ENCODE measurements at regions not wholly inside any gene's neighbourhood (a gene's known extent, or its start where the extent isn't known, plus 50 kb on each side); places are given as distances from the start of the nearest gene placed in this dataset.
"Not testable (repeated sequence)": the region's sequence is repeated elsewhere in the genome, so short reads cannot be mapped to it uniquely, and the experiment has no call there.

GRCh38 chr22:46033256-46034200 lies 56.6 kb upstream of the WNT7B start:
- TF ChIP-seq CTCF (IDR thresholded peaks at IDR 0.05), result no peak
- no peak for TF ChIP-seq POLR2A (IDR thresholded peaks at IDR 0.05)
- peak overlapping the region; percentile 61 to 100 (median 76) for H3K27ac ChIP-seq
- DNase-seq, result no peak
- 79 to 82% methylated on average over 11 of the region's 11 CpGs for WGBS, 2 donors
- H3K4me3 ChIP-seq, result no peak overlapping the region
- no peaks in the 10 kb centered on the region for H3K27me3 ChIP-seq
- intact Hi-C loops (cut with DNase I), result no loop called here
- peaks cover 30 to 64% (median 36%) of the 10 kb centered on the region in 3 donors for H3K4me1 ChIP-seq
- H3K36me3 ChIP-seq, result no peaks in the 10 kb centered on the region
- no peaks in the 10 kb centered on the region for H3K9me3 ChIP-seq

GRCh38 chr22:46034480-46034879 lies 57.5 kb upstream of the WNT7B start:
- H3K36me3 ChIP-seq; intact Hi-C loops (cut with DNase I); DNase-seq; H3K9me3 ChIP-seq; H3K4me3 ChIP-seq; H3K27me3 ChIP-seq: not testable (repeated sequence)
- 82 to 95% methylated on average over 4 to 5 of the region's 5 CpGs for WGBS, 2 donors
- peak overlapping the region; percentile 34 to 100 (median 94) for H3K27ac ChIP-seq
- peaks cover 30 to 74% (median 36%) of the 10 kb centered on the region in 3 donors for H3K4me1 ChIP-seq

- peak overlapping the region; percentile 13 to 84 (median 50) for H3K4me3 ChIP-seq
- no peaks in the 10 kb centered on the region for H3K9me3 ChIP-seq
- no peak for TF ChIP-seq CTCF (IDR thresholded peaks at IDR 0.05)
- TF ChIP-seq POLR2A (IDR thresholded peaks at IDR 0.05), result peak in 1 of 4 donors; percentile 17
- 2 to 9% methylated on average over 4 to 7 of the region's 16 CpGs for WGBS, 2 donors
- peaks cover 30 to 82% (median 37%) of the 10 kb centered on the region in 3 donors for H3K4me1 ChIP-seq
- H3K36me3 ChIP-seq, result no peaks in the 10 kb centered on the region
- intact Hi-C loops (cut with DNase I), result no loop called here
- DNase-seq, result no peak
- H3K27me3 ChIP-seq, result no peaks in the 10 kb centered on the region
- peak overlapping the region; percentile 90 to 100 (median 99) for H3K27ac ChIP-seq
Observed at GRCh38 chr22:46035380-46035741, 58.4 kb upstream of the WNT7B start.

- Histone ChIP-seq H3K4me3 (peak overlapping the region; percentile 45 to 84 (median 66)), H3K27me3 (no peaks in the 10 kb centered on the region), H3K9me3 (no peaks in the 10 kb centered on the region), H3K36me3 (no peaks in the 10 kb centered on the region), H3K27ac (peak overlapping the region; percentile 99 to 100 (median 99)), H3K4me1 (peaks cover 36 to 88% (median 42%) of the 10 kb centered on the region in 3 donors)
- TF ChIP-seq POLR2A (IDR thresholded peaks at IDR 0.05) (peak in 3 of 4 donors; percentile 93 to 99 (median 94)), CTCF (IDR thresholded peaks at IDR 0.05) (peak in 2 of 6 experiments; percentile 9 to 23)
- WGBS, 2 donors, result 0% methylated on average over 2 to 6 of the region's 84 CpGs
- intact Hi-C loops (cut with DNase I), result no loop called here
- peak; percentile 92 for DNase-seq
Observed at GRCh38 chr22:46035742-46036557, 59.0 kb upstream of the WNT7B start.

- H3K4me3 ChIP-seq, result peak overlapping the region; percentile 45 to 84 (median 66)
- no peaks in the 10 kb centered on the region for H3K27me3 ChIP-seq
- peak overlapping the region; percentile 99 to 100 (median 99) for H3K27ac ChIP-seq
- no peak for DNase-seq
- intact Hi-C loops (cut with DNase I), result no loop called here
- WGBS, 2 donors, result 30 to 58% methylated on average over 7 of the region's 18 CpGs
- H3K9me3 ChIP-seq, result no peaks in the 10 kb centered on the region
- H3K4me1 ChIP-seq, result peaks cover 41 to 93% (median 42%) of the 10 kb centered on the region in 3 donors
- TF ChIP-seq POLR2A (IDR thresholded peaks at IDR 0.05) (no peak), CTCF (IDR thresholded peaks at IDR 0.05) (peak in 3 of 6 experiments; percentile 13 to 31 (median 24))
- no peaks in the 10 kb centered on the region for H3K36me3 ChIP-seq
Observed at GRCh38 chr22:46036558-46037408, 59.8 kb upstream of the WNT7B start.
